ENCODE measurements at regions not wholly inside any gene's neighbourhood (a gene's known extent, or its start where the extent isn't known, plus 50 kb on each side); places are given as distances from the start of the nearest gene placed in this dataset.

Small RNA genes in the stretch of these regions (small RNA-seq; reads per million reads assigned to genes)
- gene RF00401: 0 reads per million in 3 donors

Measured in sigmoid colon (tissue), 3 donors.